DND-41 (cell line): ENCODE measurements at regions not wholly inside any gene's neighbourhood (a gene's known extent, or its start where the extent isn't known, plus 50 kb on each side); places are given as distances from the start of the nearest gene placed in this dataset.

Experiments used
- ATAC-seq: fragments of 200-7000 bp; cut with Tn5 transposase; 3 replicates; pipeline ENCODE4 v1.9.1; 2021; ENCODE audit warnings: low read depth; ENCODE audit not compliant: insufficient read depth
- DNase-seq: peaks from one replicate; pipeline ENCODE4 v3.0.0-alpha.2; 2020
- H2AFZ ChIP-seq: 2 replicates; pipeline ENCODE4 v1.6.0; 2012; ENCODE audit warnings: low read depth, low read length
- H3K27ac ChIP-seq: 2 replicates; pipeline ENCODE4 v1.5.1; 2012; ENCODE audit warnings: low read length, inconsistent platforms
- H3K27me3 ChIP-seq: fragments of 200-600 bp; sonication (generic); 2 replicates; pipeline ENCODE4 v1.6.0; 2012; ENCODE audit warnings: low read length, mild to moderate bottlenecking, inconsistent platforms; ENCODE audit not compliant: insufficient read depth, poor library complexity
- H3K36me3 ChIP-seq: 2 replicates; pipeline ENCODE4 v1.5.1; 2012; ENCODE audit warnings: low read length, inconsistent platforms; ENCODE audit not compliant: insufficient read depth
- H3K4me1 ChIP-seq: 2 replicates; pipeline ENCODE4 v1.5.1; 2012; ENCODE audit warnings: mild to moderate bottlenecking, low read length; ENCODE audit not compliant: insufficient read depth
- H3K4me2 ChIP-seq: 2 replicates; pipeline ENCODE4 v1.6.0; 2012; ENCODE audit warnings: mild to moderate bottlenecking, moderate library complexity, low read length, inconsistent platforms; ENCODE audit not compliant: insufficient read depth
- H3K4me3 ChIP-seq, 2 experiments: fragments of 200-600 bp in 1 of 2; shearing (Covaris generic) in 1 of 2; 2 replicates each; pipeline ENCODE4 v1.5.1; 2012 to 2016; ENCODE audit warnings: inconsistent platforms in 2 of 2, low read length in 2 of 2, mild to moderate bottlenecking in 2 of 2, low read depth in 1 of 2, moderate library complexity in 1 of 2
- H3K79me2 ChIP-seq: 2 replicates; pipeline ENCODE4 v1.6.0; 2012; ENCODE audit warnings: low read length, inconsistent platforms; ENCODE audit not compliant: insufficient read depth
- H3K9ac ChIP-seq: 2 replicates; pipeline ENCODE4 v1.6.0; 2012; ENCODE audit warnings: low read depth, mild to moderate bottlenecking, inconsistent platforms, low read length, moderate library complexity
- H3K9me3 ChIP-seq: 2 replicates; pipeline ENCODE4 v1.5.1; 2012; ENCODE audit warnings: low read length, moderate library complexity, mild to moderate bottlenecking, inconsistent platforms; ENCODE audit not compliant: insufficient read depth, severe bottlenecking
- H4K20me1 ChIP-seq: 2 replicates; pipeline ENCODE4 v1.6.0; 2012; ENCODE audit warnings: low read length; ENCODE audit not compliant: insufficient read depth
- EZH2 ChIP-seq: IDR thresholded peaks from 3 replicates; pipeline ENCODE4 v1.6.1; 2012; ENCODE audit warnings: borderline replicate concordance, low read depth, mild to moderate bottlenecking, moderate library complexity, low read length, inconsistent platforms; ENCODE audit not compliant: severe bottlenecking
- TF ChIP-seq, protein P1 (sequence below): IDR thresholded peaks from 2 replicates; pipeline ENCODE4 v1.5.1; 2012; ENCODE audit warnings: borderline replicate concordance, low read length, moderate library complexity, mild to moderate bottlenecking; ENCODE audit not compliant: poor library complexity, severe bottlenecking; ENCODE audit errors: extremely low read depth

DNA sequence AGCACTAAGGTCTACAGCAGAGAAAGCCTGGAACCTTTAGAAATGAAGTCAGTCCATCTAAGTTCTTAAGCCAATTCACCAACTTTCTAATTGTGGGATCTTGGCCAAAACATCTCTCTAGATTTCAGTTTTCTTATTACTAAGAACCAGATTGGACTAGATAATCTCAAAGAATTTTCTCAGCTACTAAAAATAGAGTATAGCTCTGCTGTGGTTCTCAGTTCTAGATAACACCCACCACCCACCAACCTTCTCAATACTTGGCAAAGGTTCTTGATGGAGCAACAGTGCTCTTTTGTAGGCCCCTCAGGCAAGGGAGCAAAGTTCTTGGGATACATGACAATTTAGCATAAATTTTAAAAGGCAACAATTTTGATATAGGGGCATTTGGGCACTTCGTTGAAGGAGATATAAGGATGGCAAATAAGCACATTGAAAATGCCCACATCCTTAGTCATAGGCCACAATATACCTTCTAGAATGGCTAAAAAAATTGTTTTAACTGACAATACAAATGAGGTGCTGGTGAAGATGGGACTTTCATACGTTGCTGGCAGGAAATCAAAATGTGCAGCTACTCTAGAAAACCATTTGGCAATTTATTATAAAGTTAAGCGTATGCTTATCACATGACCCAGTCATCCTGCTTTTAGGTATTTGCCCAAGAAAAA, 74.4 kb upstream of the TMEM132E start:
- ATAC-seq = no peak

DNA sequence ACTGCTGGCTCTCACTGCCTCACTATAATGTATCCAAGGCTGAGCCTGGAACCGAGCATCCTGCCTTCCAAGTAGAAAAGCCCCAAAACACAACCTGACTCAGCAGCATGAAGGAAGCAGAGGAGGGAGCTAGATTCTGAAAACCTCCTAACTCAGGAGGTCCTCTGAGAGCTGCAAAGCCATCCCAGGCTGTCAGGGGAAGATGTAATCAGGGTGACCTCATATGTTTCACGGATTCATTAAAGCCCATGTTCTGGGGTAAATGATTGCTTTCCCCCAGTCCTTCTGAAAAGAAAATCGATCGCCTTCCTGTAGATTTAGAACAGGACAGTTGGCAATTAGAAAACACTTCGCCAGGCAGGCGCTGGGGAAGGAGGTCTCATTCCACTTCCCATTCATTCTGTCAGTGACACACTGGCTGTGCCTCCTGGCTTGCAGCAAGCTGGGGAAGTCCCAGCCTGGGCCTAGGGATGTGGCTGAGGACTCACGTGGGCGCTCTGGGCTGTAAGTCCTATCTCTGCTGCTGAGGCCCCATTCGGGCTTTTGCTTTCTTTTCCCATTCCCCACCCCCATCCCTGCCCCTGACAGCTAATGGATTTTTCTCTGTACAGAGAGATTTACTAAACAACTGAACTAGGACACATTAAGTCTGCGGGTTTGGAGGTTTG, 75.7 kb upstream of the TMEM132E start:
- TF ChIP-seq EZH2 = no peak
- TF ChIP-seq, protein P1, sequence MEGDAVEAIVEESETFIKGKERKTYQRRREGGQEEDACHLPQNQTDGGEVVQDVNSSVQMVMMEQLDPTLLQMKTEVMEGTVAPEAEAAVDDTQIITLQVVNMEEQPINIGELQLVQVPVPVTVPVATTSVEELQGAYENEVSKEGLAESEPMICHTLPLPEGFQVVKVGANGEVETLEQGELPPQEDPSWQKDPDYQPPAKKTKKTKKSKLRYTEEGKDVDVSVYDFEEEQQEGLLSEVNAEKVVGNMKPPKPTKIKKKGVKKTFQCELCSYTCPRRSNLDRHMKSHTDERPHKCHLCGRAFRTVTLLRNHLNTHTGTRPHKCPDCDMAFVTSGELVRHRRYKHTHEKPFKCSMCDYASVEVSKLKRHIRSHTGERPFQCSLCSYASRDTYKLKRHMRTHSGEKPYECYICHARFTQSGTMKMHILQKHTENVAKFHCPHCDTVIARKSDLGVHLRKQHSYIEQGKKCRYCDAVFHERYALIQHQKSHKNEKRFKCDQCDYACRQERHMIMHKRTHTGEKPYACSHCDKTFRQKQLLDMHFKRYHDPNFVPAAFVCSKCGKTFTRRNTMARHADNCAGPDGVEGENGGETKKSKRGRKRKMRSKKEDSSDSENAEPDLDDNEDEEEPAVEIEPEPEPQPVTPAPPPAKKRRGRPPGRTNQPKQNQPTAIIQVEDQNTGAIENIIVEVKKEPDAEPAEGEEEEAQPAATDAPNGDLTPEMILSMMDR = no peak
- no peak overlapping the region for H2AFZ ChIP-seq
- no peak for ATAC-seq
- H3K4me2 ChIP-seq = no peak overlapping the region
- no peak overlapping the region for H3K4me3 ChIP-seq
- no peak overlapping the region for H3K27ac ChIP-seq
- H3K79me2 ChIP-seq = no peaks in the 10 kb centered on the region
- no peaks in the 10 kb centered on the region for H3K36me3 ChIP-seq
- no peak for DNase-seq
- no peak overlapping the region for H3K9ac ChIP-seq
- H4K20me1 ChIP-seq = 0 out of 2 replicates have a peak, but pooled peaks cover 3% of the 10 kb centered on the region
- peaks cover 22% of the 10 kb centered on the region for H3K27me3 ChIP-seq
- no peaks in the 10 kb centered on the region for H3K9me3 ChIP-seq
- no peaks in the 10 kb centered on the region for H3K4me1 ChIP-seq

More for the DNA sequence above, 74.4 kb upstream of the TMEM132E start:
- H3K79me2 ChIP-seq = no peaks in the 10 kb centered on the region
- no peaks in the 10 kb centered on the region for H3K36me3 ChIP-seq
- no peaks in the 10 kb centered on the region for H3K4me1 ChIP-seq
- DNase-seq = no peak
- 0 out of 2 replicates have a peak, but pooled peaks cover 3% of the 10 kb centered on the region for H4K20me1 ChIP-seq
- no peak overlapping the region for H3K27ac ChIP-seq
- H3K9me3 ChIP-seq = no peaks in the 10 kb centered on the region
- no peak overlapping the region for H3K4me2 ChIP-seq
- TF ChIP-seq EZH2 = no peak
- TF ChIP-seq, protein P1 = no peak
- peaks cover 22% of the 10 kb centered on the region for H3K27me3 ChIP-seq
- H2AFZ ChIP-seq = no peak overlapping the region
- H3K4me3 ChIP-seq = no peak overlapping the region
- H3K9ac ChIP-seq = no peak overlapping the region

DNA sequence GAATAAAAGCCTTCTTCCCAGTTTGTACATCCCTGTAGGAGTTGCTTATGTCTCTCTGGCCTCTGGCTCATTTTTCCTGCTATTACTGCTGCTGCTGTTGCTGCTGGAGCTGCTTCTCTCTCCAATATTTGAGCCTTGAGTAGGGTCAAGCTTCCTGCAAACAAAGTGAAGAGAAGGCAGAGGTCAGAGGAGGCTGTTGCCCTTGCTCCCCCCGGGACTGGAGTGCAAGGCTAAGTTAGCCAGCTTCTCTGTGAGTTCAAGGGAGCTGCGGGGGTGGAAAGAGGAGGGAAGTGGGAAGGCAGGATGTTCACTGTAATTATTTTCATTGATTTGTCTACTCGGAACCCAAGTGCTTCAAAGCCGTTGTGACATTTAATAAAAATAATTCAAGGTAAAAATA, 77.0 kb upstream of the TMEM132E start:
- Histone ChIP-seq H3K79me2 (no peaks in the 10 kb centered on the region), H3K36me3 (no peaks in the 10 kb centered on the region), H3K9ac (no peak overlapping the region), H3K27me3 (peaks cover 17% of the 10 kb centered on the region), H3K27ac (no peak overlapping the region), H3K4me2 (no peak overlapping the region), H3K4me1 (no peaks in the 10 kb centered on the region), H2AFZ (no peak overlapping the region), H3K4me3 (no peak overlapping the region), H3K9me3 (no peaks in the 10 kb centered on the region), H4K20me1 (0 out of 2 replicates have a peak, but pooled peaks cover 3% of the 10 kb centered on the region)
- no peak for ATAC-seq
- no peak for DNase-seq
- TF ChIP-seq EZH2 = no peak
- TF ChIP-seq, protein P1 = no peak
